SK-N-SH (cell line): ENCODE measurements at regions not wholly inside any gene's neighbourhood (a gene's known extent, or its start where the extent isn't known, plus 50 kb on each side); places are given as distances from the start of the nearest gene placed in this dataset.
"Not testable (repeated sequence)": the region's sequence is repeated elsewhere in the genome, so short reads cannot be mapped to it uniquely, and the experiment has no call there.

Experiments used
- CTCF ChIP-seq: fragments of 200-600 bp; sonication (generic); IDR thresholded peaks from 2 replicates; pipeline ENCODE4 v1.6.1; 2017; ENCODE audit warnings: antibody characterized with exemption, mild to moderate bottlenecking, moderate library complexity
- MAX ChIP-seq: IDR thresholded peaks from 2 replicates; pipeline ENCODE4 v1.4.0; 2012; ENCODE audit warnings: low read depth
- MXI1 ChIP-seq: IDR thresholded peaks from 2 replicates; pipeline ENCODE4 v1.6.1; 2012; ENCODE audit warnings: mild to moderate bottlenecking, low read depth, low read length, improper control_type of control experiment
- NRF1 ChIP-seq: IDR thresholded peaks from 2 replicates; pipeline ENCODE4 v1.6.1; 2012; ENCODE audit warnings: low read depth, mild to moderate bottlenecking, low read length
- PBX3 ChIP-seq: IDR thresholded peaks from 2 replicates; pipeline ENCODE4; 2012
- POLR2AphosphoS5 ChIP-seq: IDR thresholded peaks from 2 replicates; pipeline ENCODE4 v1.6.1; 2012; ENCODE audit warnings: low read depth, low read length
- REST ChIP-seq: IDR thresholded peaks from 2 replicates; pipeline ENCODE4 v1.6.1; 2012; ENCODE audit warnings: mild to moderate bottlenecking, low read depth, low read length, moderate library complexity
- SMC3 ChIP-seq: IDR thresholded peaks from 2 replicates; pipeline ENCODE4 v1.6.1; 2012; ENCODE audit warnings: low read depth, low read length, improper control_type of control experiment
- USF2 ChIP-seq: fragments of 150-350 bp; IDR thresholded peaks from 2 replicates; pipeline ENCODE4 v1.6.1; 2017; ENCODE audit warnings: antibody characterized with exemption, low read length, low read depth, borderline replicate concordance

GRCh38 chr1:166690596-166690995 lies 148.7 kb upstream of the POGK start:
- TF ChIP-seq CTCF, MAX, PBX3, POLR2AphosphoS5, MXI1, USF2, NRF1, SMC3, REST: not testable (repeated sequence)
